ENCODE measurements at regions not wholly inside any gene's neighbourhood (a gene's known extent, or its start where the extent isn't known, plus 50 kb on each side); places are given as distances from the start of the nearest gene placed in this dataset.

DNA sequence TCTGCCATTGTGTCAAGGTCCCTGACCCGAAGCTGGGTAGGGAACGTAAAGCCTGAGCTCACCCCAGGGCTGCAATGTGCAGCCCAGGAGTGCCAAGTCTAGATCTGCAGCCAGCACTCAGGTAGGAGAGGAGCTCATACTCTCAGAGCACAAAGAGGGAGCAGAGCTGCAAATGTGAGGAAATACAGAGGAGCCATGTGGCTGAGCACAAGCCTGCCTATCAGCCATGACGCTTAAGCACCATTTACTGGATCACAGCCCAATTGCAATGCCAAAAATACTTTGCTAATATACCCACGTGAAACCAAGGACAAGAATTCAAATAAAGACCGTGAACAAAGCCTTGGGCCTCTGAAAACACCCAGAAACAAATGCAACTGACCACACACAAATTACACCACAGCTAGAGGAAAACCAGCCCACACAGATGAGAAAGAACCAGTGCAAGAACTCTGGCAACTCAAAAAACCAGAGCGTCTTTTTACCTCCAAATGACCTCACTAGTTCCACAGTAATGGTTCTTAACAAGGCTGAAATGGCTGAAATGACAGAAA is 69.0 kb upstream of the HPF1 start:
- no peak for DNase-seq (ENCODE audit: low spot score)
- ATAC-seq (ENCODE audit: low read depth), result no peak
- Histone ChIP-seq H3K9me3 (ENCODE audit: severe bottlenecking) (no peaks in the 10 kb centered on the region), H3K27ac (ENCODE audit: poor library complexity, severe bottlenecking) (no peak overlapping the region), H3K36me3 (ENCODE audit: low read depth) (no peaks in the 10 kb centered on the region), H3K27me3 (ENCODE audit: insufficient read depth, poor library complexity, severe bottlenecking) (no peaks in the 10 kb centered on the region), H3K4me3 (ENCODE audit: severe bottlenecking) (no peak overlapping the region), H3K4me1 (ENCODE audit: insufficient read depth, poor library complexity, severe bottlenecking) (no peaks in the 10 kb centered on the region)
- TF ChIP-seq CTCF (IDR thresholded peaks at IDR 0.05; ENCODE audit: poor library complexity, severe bottlenecking), result no peak

DNA sequence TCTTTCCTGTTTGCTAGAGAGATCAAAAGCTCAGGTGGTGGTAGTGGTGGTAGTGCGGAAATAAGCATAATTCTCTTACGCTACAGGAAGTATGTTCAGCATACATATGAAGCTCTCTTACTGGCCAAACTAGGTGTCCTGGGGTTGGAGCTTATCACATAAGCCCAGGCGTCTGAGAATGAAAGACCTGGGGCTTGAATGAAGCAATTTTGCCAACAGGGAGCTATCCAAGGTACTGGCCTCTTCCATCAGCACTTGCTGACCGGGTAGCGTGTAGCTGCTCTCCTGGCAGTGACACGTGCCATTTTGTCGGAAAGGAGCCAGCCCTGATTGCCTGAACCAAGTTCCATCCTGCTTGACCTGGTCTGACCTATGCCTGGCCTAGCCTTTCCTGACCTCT is 65.9 kb upstream of the HPF1 start:
- DNase-seq (ENCODE audit: low spot score), result no peak
- Histone ChIP-seq H3K4me3 (ENCODE audit: severe bottlenecking) (no peak overlapping the region), H3K9me3 (ENCODE audit: severe bottlenecking) (no peaks in the 10 kb centered on the region), H3K4me1 (ENCODE audit: insufficient read depth, poor library complexity, severe bottlenecking) (no peaks in the 10 kb centered on the region), H3K27me3 (ENCODE audit: insufficient read depth, poor library complexity, severe bottlenecking) (no peaks in the 10 kb centered on the region), H3K27ac (ENCODE audit: poor library complexity, severe bottlenecking) (no peak overlapping the region), H3K36me3 (ENCODE audit: low read depth) (no peaks in the 10 kb centered on the region)
- peak; percentile 73 for ATAC-seq (ENCODE audit: low read depth)
- TF ChIP-seq CTCF (IDR thresholded peaks at IDR 0.05; ENCODE audit: poor library complexity, severe bottlenecking), result no peak

GRCh38 chr4:169821402-169821801 is 63.7 kb upstream of the HPF1 start:
- no peaks in the 10 kb centered on the region for H3K4me1 ChIP-seq (ENCODE audit: insufficient read depth, poor library complexity, severe bottlenecking)
- ATAC-seq (ENCODE audit: low read depth) (no peak), DNase-seq (ENCODE audit: low spot score) (no peak)
- no peak overlapping the region for H3K4me3 ChIP-seq (ENCODE audit: severe bottlenecking)
- no peaks in the 10 kb centered on the region for H3K27me3 ChIP-seq (ENCODE audit: insufficient read depth, poor library complexity, severe bottlenecking)
- H3K27ac ChIP-seq (ENCODE audit: poor library complexity, severe bottlenecking), result no peak overlapping the region
- no peaks in the 10 kb centered on the region for H3K9me3 ChIP-seq (ENCODE audit: severe bottlenecking)
- no peaks in the 10 kb centered on the region for H3K36me3 ChIP-seq (ENCODE audit: low read depth)
- TF ChIP-seq CTCF (IDR thresholded peaks at IDR 0.05; ENCODE audit: poor library complexity, severe bottlenecking), result no peak

- H3K27ac ChIP-seq (ENCODE audit: poor library complexity, severe bottlenecking), result no peak overlapping the region
- no peaks in the 10 kb centered on the region for H3K27me3 ChIP-seq (ENCODE audit: insufficient read depth, poor library complexity, severe bottlenecking)
- no peak for DNase-seq (ENCODE audit: low spot score)
- no peaks in the 10 kb centered on the region for H3K4me1 ChIP-seq (ENCODE audit: insufficient read depth, poor library complexity, severe bottlenecking)
- no peaks in the 10 kb centered on the region for H3K9me3 ChIP-seq (ENCODE audit: severe bottlenecking)
- TF ChIP-seq CTCF (IDR thresholded peaks at IDR 0.05; ENCODE audit: poor library complexity, severe bottlenecking), result no peak
- H3K4me3 ChIP-seq (ENCODE audit: severe bottlenecking), result no peak overlapping the region
- no peaks in the 10 kb centered on the region for H3K36me3 ChIP-seq (ENCODE audit: low read depth)
- no peak for ATAC-seq (ENCODE audit: low read depth)
Observed at GRCh38 chr4:169818063-169818679, 60.4 kb upstream of the HPF1 start.

DNA sequence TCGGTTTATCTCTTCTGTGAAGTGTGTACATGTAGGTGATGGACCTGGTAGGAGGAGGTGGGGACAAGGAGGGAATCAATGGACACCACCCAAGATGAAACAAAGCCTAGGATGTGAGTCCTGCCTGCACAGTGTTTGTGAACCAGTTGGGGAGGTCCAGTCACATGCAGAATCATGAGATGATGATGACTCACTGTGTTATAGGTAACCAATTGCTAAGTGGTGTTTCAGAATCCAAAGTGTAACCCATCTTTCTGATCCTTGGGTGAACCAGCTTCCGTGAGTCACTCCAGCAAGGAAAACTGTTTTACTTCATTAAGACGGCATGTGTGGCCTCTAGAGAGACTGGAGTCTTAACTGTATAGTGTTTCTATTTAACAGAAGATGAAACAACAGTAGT is 57.9 kb upstream of the HPF1 start:
- DNase-seq (ENCODE audit: low spot score), result no peak
- no peaks in the 10 kb centered on the region for H3K9me3 ChIP-seq (ENCODE audit: severe bottlenecking)
- H3K4me3 ChIP-seq (ENCODE audit: severe bottlenecking), result no peak overlapping the region
- TF ChIP-seq CTCF (IDR thresholded peaks at IDR 0.05; ENCODE audit: poor library complexity, severe bottlenecking), result no peak
- no peaks in the 10 kb centered on the region for H3K27me3 ChIP-seq (ENCODE audit: insufficient read depth, poor library complexity, severe bottlenecking)
- H3K36me3 ChIP-seq (ENCODE audit: low read depth), result no peaks in the 10 kb centered on the region
- no peaks in the 10 kb centered on the region for H3K4me1 ChIP-seq (ENCODE audit: insufficient read depth, poor library complexity, severe bottlenecking)
- peak; percentile 70 for ATAC-seq (ENCODE audit: low read depth)
- H3K27ac ChIP-seq (ENCODE audit: poor library complexity, severe bottlenecking), result no peak overlapping the region
